OCI-LY3 (cell line): ENCODE measurements at regions not wholly inside any gene's neighbourhood (a gene's known extent, or its start where the extent isn't known, plus 50 kb on each side); places are given as distances from the start of the nearest gene placed in this dataset.
"Not testable (repeated sequence)": the region's sequence is repeated elsewhere in the genome, so short reads cannot be mapped to it uniquely, and the experiment has no call there.

Experiments
- H2AFZ ChIP-seq: fragments of 200-600, 300-600 bp; shearing (Covaris generic); 2 replicates; pipeline ENCODE4 v1.6.0; 2014; ENCODE audit warnings: antibody characterized with exemption, low read depth, low read length
- H3K27ac ChIP-seq: fragments of 200-600, 300-600 bp; sonication (generic); 2 replicates; pipeline ENCODE4 v1.5.1; 2014; ENCODE audit warnings: mild to moderate bottlenecking, low read length, moderate library complexity, mixed read lengths
- H3K27me3 ChIP-seq: fragments of 200-600, 300-600 bp; sonication (generic); 2 replicates; pipeline ENCODE4 v1.6.1; 2014; ENCODE audit warnings: low read depth, low read length, mixed read lengths
- H3K36me3 ChIP-seq: fragments of 200-600, 300-600 bp; sonication (generic); replicated peaks from 2 replicates; pipeline ENCODE3; 2014; ENCODE audit warnings: low read depth, low read length, mixed read lengths
- H3K4me1 ChIP-seq: fragments of 300-600, 200-600 bp; sonication (generic); 2 replicates; pipeline ENCODE4 v1.6.1; 2014; ENCODE audit warnings: low read length, mixed read lengths
- H3K4me2 ChIP-seq: fragments of 200-600, 300-600 bp; sonication (generic); 2 replicates; pipeline ENCODE4 v1.6.1; 2014; ENCODE audit warnings: low read length, mixed read lengths
- H3K4me3 ChIP-seq: fragments of 300-600, 200-600 bp; sonication (generic); 2 replicates; pipeline ENCODE4 v1.5.1; 2014; ENCODE audit warnings: antibody characterized with exemption, mild to moderate bottlenecking, low read length, moderate library complexity
- H3K79me2 ChIP-seq: fragments of 300-600, 200-600 bp; shearing (Covaris generic); 2 replicates; pipeline ENCODE4 v1.6.1; 2014; ENCODE audit warnings: mild to moderate bottlenecking, low read length, mixed read lengths
- H3K9ac ChIP-seq: fragments of 300-600, 200-600 bp; shearing (Covaris generic); 2 replicates; pipeline ENCODE4 v1.6.0; 2014; ENCODE audit warnings: mild to moderate bottlenecking, low read length, moderate library complexity
- H3K9me3 ChIP-seq: fragments of 200-600, 300-600 bp; shearing (Covaris generic); 2 replicates; pipeline ENCODE4 v1.6.1; 2014; ENCODE audit warnings: low read length, mixed read lengths; ENCODE audit not compliant: insufficient read depth
- H4K20me1 ChIP-seq: fragments of 200-600, 300-600 bp; sonication (generic); 2 replicates; pipeline ENCODE4 v1.6.1; 2016; ENCODE audit warnings: low read length, mixed read lengths; ENCODE audit not compliant: insufficient read depth
- EZH2phosphoT487 ChIP-seq: fragments of 200-600 bp; shearing (Covaris generic); IDR thresholded peaks from 2 replicates; pipeline ENCODE4 v1.6.1; 2018; ENCODE audit warnings: antibody characterized with exemption, mixed run types, low read depth
- TF ChIP-seq, protein P1 (sequence below): fragments of 200-600, 300-600 bp; sonication (generic); IDR thresholded peaks from 2 replicates; pipeline ENCODE4 v1.5.1; 2014; ENCODE audit warnings: antibody characterized with exemption, low read length, low read depth

DNA sequence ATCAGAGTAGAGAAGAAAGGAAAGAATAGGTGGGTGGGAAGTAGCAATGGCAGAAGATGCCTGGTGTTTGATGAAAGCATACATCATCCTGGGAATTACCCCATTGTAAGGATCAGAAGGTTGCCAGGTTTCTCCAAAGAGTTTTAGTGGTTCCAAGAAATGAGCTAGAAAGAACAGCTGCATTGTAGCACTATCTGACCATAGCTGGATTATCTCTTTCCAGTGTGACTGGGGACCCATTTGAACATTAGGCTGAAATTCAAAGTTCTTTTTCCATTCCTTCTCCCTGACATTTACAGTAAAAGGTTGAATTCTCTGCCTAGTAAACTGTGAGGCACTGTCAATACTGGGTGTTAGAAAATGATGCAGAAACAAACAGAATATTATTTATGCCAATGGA, 244.4 kb downstream of the GALC start:
- Histone ChIP-seq H3K27me3 (no peaks in the 10 kb centered on the region), H3K36me3 (no peaks in the 10 kb centered on the region), H3K4me1 (peaks cover 23% of the 10 kb centered on the region), H3K4me3 (no peak overlapping the region), H3K27ac (no peak overlapping the region), H3K9me3 (no peaks in the 10 kb centered on the region), H3K79me2 (no peaks in the 10 kb centered on the region), H3K4me2 (no peak overlapping the region), H2AFZ (no peak overlapping the region), H4K20me1 (no peaks in the 10 kb centered on the region), H3K9ac (no peak overlapping the region)
- TF ChIP-seq EZH2phosphoT487: no peak
- TF ChIP-seq, protein P1, sequence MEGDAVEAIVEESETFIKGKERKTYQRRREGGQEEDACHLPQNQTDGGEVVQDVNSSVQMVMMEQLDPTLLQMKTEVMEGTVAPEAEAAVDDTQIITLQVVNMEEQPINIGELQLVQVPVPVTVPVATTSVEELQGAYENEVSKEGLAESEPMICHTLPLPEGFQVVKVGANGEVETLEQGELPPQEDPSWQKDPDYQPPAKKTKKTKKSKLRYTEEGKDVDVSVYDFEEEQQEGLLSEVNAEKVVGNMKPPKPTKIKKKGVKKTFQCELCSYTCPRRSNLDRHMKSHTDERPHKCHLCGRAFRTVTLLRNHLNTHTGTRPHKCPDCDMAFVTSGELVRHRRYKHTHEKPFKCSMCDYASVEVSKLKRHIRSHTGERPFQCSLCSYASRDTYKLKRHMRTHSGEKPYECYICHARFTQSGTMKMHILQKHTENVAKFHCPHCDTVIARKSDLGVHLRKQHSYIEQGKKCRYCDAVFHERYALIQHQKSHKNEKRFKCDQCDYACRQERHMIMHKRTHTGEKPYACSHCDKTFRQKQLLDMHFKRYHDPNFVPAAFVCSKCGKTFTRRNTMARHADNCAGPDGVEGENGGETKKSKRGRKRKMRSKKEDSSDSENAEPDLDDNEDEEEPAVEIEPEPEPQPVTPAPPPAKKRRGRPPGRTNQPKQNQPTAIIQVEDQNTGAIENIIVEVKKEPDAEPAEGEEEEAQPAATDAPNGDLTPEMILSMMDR: no peak

DNA sequence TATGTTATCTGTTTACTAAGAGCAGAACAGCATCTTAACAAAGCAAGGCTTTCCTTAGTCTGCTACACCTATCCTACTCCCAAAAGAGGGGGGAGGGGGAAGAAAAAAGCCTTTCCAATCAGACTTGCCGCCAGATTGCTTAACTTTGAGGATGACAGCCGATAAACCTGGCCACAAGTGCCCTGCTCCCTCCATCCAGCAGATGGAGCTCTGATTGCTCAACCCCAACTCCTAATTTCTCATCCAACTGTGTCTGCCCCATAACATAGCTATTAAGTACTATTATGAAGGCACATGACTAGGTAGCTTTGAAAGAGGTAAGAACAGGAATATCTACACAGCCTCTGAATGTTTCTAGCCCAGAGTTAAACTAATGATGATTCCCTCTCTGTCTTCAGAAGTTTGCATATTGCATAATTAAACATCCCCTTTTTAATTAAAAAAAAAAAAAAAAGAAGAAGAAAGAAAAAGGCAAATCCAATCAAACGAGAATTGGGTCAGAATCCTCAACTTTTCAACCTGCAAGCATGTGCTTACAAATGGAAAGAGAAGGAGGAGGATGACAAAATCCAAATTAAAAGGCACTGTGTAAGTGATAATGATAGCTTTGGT, 247.4 kb downstream of the GALC start:
- H3K4me1 ChIP-seq: peaks cover 15% of the 10 kb centered on the region
- H3K9ac ChIP-seq: no peak overlapping the region
- TF ChIP-seq, protein P1: peak; percentile 85
- TF ChIP-seq EZH2phosphoT487: no peak
- H3K9me3 ChIP-seq: no peaks in the 10 kb centered on the region
- no peaks in the 10 kb centered on the region for H3K79me2 ChIP-seq
- H3K27me3 ChIP-seq: no peaks in the 10 kb centered on the region
- no peaks in the 10 kb centered on the region for H3K36me3 ChIP-seq
- peak overlapping the region; percentile 14; the same call in 1 of the 2 replicates for H3K4me2 ChIP-seq
- H3K4me3 ChIP-seq: no peak overlapping the region
- H2AFZ ChIP-seq: peak overlapping the region; percentile 22; the same call in 1 of the 2 replicates
- H4K20me1 ChIP-seq: no peaks in the 10 kb centered on the region
- H3K27ac ChIP-seq: no peak overlapping the region

DNA sequence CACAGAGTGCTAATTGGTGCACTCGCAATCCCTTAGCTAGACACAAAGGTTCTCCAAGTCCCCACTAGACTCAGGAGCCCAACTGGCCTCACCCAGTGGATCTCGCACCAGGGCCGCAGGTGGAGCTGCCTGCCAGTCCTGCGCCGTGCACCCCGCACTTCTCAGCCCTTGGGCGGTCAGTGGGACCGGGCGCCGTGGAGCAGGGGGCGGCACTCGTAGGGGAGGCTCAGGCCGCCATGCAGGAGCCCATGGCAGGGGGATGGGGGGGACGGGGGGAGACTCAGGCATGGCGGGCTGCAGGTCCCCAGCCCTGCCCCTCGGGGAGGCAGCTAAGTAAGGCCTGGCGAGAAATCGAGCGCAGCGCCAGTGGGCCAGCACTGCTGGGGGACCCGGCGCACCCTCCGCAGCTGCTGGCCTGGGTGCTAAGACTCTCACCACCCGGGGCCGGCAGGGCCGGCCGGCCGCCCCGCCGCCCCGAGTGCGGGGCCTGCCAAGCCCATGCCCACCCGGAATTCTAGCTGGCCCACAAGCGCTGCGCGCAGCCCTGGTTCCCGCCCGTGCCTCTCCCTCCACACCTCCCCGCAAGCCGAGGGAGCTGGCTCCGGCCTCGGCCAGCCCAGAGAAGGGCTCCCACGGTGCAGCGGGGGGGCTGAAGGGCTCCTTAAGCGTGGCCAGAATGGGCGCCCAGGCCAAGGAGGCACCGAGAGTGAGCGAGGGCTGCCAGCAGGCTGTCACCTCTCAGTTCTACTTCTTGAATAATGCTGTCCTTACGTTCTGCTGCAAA, 258.2 kb downstream of the GALC start:
- H3K4me3 ChIP-seq, H3K4me2 ChIP-seq, H3K9me3 ChIP-seq, H3K36me3 ChIP-seq, H4K20me1 ChIP-seq, H3K27ac ChIP-seq, H3K27me3 ChIP-seq, H3K4me1 ChIP-seq, H3K79me2 ChIP-seq, H3K9ac ChIP-seq, H2AFZ ChIP-seq: not testable (repeated sequence)

DNA sequence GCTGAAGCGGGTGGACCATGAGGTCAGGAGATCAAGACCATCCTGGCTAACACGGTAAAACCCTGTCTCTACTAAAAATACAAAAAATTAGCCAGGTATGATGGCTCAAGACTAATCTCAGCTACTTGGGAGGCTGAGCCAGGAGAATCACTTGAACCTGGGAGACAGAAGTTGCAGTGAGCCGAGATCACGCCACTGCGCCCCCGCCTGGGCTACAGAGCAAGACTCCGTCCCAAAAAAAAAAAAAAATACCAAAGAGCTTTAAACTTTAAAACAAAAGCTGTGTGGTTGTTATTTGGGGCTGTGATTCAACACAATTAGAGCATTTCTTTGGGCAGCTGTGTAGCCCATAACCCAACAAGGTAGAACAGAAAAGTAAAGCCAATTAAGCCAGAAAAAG, 259.9 kb downstream of the GALC start:
- H3K4me1 ChIP-seq, H2AFZ ChIP-seq, H3K4me3 ChIP-seq, H3K9ac ChIP-seq, H3K36me3 ChIP-seq, H3K27ac ChIP-seq, H4K20me1 ChIP-seq, H3K27me3 ChIP-seq, H3K9me3 ChIP-seq, H3K79me2 ChIP-seq, H3K4me2 ChIP-seq: not testable (repeated sequence)

DNA sequence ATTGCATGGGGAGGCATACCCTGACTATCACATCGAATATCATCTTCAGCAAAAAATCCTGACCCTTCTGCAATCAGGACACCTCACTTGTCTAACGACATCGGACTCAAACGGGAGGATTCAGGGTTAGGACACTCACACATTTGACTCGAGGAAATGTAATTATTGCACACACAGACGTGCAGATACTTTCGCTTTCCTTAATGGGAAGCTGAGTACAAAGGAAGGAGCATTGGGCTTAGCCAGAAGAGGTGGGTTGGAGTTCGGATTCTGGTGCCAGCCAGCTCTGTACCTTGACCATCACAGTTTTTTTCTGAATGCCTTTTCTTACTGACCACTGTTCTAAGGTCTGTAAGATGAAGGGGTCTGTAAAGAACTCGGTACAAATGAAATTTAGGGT, 260.4 kb downstream of the GALC start:
- 0 out of 2 replicates have a peak overlapping the region, but pooled peaks have one; percentile 21 for H2AFZ ChIP-seq
- no peak overlapping the region for H3K27ac ChIP-seq
- H3K4me1 ChIP-seq: no peaks in the 10 kb centered on the region
- TF ChIP-seq, protein P1: no peak
- TF ChIP-seq EZH2phosphoT487: no peak
- no peaks in the 10 kb centered on the region for H3K36me3 ChIP-seq
- H3K4me2 ChIP-seq: no peak overlapping the region
- no peaks in the 10 kb centered on the region for H3K27me3 ChIP-seq
- H3K9me3 ChIP-seq: no peaks in the 10 kb centered on the region
- no peaks in the 10 kb centered on the region for H3K79me2 ChIP-seq
- H3K9ac ChIP-seq: no peak overlapping the region
- H4K20me1 ChIP-seq: no peaks in the 10 kb centered on the region
- no peak overlapping the region for H3K4me3 ChIP-seq
